ENCODE measurements at regions not wholly inside any gene's neighbourhood (a gene's known extent, or its start where the extent isn't known, plus 50 kb on each side); places are given as distances from the start of the nearest gene placed in this dataset.

DNA sequence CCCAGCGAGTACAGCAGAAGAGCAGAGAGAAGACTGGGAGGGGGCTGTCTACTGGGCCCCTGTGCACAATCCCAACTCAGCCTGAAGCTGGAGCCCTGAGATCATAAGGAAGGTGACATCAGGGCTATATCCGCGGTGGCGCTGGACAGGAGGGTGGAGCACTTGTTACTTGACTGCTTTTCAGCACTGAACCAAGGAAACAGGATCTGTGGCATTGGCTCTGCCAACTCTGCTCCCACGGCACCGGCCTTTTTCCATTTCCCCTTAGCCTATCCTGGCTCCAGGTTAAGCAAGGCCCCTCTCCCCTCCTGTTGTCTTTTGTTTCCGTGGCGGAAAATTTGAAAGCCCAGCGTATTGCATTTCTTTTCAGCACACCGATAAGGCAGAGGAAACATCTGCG, 125.0 kb upstream of the IRX3 start:
- peak; percentile 37 for ATAC-seq
- DNase-seq: peak in 2 of 3 donors; percentile 6 to 27
- H3K36me3 ChIP-seq (ENCODE audit: low read depth): no peaks in the 10 kb centered on the region
- H3K4me1 ChIP-seq (ENCODE audit: low read depth): no peaks in the 10 kb centered on the region
- intact Hi-C loops (cut with DNase I, micrococcal nuclease): no loop called here
- TF ChIP-seq, protein P1, sequence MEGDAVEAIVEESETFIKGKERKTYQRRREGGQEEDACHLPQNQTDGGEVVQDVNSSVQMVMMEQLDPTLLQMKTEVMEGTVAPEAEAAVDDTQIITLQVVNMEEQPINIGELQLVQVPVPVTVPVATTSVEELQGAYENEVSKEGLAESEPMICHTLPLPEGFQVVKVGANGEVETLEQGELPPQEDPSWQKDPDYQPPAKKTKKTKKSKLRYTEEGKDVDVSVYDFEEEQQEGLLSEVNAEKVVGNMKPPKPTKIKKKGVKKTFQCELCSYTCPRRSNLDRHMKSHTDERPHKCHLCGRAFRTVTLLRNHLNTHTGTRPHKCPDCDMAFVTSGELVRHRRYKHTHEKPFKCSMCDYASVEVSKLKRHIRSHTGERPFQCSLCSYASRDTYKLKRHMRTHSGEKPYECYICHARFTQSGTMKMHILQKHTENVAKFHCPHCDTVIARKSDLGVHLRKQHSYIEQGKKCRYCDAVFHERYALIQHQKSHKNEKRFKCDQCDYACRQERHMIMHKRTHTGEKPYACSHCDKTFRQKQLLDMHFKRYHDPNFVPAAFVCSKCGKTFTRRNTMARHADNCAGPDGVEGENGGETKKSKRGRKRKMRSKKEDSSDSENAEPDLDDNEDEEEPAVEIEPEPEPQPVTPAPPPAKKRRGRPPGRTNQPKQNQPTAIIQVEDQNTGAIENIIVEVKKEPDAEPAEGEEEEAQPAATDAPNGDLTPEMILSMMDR (IDR thresholded peaks at IDR 0.05): no peak
- no peaks in the 10 kb centered on the region for H3K9me3 ChIP-seq
- no peak overlapping the region for H3K4me3 ChIP-seq

- Histone ChIP-seq H3K36me3 (ENCODE audit: low read depth) (no peaks in the 10 kb centered on the region), H3K9me3 (no peaks in the 10 kb centered on the region), H3K4me1 (ENCODE audit: low read depth) (no peaks in the 10 kb centered on the region), H3K4me3 (no peak overlapping the region)
- DNase-seq (no peak), ATAC-seq (no peak)
- intact Hi-C loops (cut with DNase I, micrococcal nuclease): no loop called here
- TF ChIP-seq, protein P1 (IDR thresholded peaks at IDR 0.05): no peak
Measured at GRCh38 chr16:54409982-54410381, 123.4 kb upstream of the IRX3 start.

DNA sequence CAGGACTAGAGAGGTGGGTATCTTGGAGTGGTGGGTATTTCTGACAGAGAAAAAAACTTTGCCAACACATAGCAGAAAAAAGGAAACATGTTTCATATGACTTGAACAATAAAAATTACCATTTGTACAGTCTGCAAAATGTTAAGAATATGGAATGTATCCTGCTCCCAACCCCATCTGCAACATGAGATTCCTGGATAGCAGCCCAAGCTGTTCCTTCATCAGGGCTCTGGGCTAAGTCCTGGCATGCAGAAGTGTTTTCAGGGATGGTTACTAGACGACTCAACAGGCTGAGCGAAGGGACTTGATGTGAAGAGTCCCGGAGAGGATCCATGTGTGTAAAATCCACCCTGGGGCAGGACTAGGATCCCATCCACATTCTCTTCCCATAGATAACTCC, 121.0 kb upstream of the IRX3 start:
- H3K4me3 ChIP-seq: no peak overlapping the region
- H3K9me3 ChIP-seq: no peaks in the 10 kb centered on the region
- no peaks in the 10 kb centered on the region for H3K36me3 ChIP-seq (ENCODE audit: low read depth)
- ATAC-seq (no peak), DNase-seq (no peak)
- TF ChIP-seq, protein P1 (IDR thresholded peaks at IDR 0.05): no peak
- H3K4me1 ChIP-seq (ENCODE audit: low read depth): no peaks in the 10 kb centered on the region
- intact Hi-C loops (cut with DNase I, micrococcal nuclease): no loop called here

DNA sequence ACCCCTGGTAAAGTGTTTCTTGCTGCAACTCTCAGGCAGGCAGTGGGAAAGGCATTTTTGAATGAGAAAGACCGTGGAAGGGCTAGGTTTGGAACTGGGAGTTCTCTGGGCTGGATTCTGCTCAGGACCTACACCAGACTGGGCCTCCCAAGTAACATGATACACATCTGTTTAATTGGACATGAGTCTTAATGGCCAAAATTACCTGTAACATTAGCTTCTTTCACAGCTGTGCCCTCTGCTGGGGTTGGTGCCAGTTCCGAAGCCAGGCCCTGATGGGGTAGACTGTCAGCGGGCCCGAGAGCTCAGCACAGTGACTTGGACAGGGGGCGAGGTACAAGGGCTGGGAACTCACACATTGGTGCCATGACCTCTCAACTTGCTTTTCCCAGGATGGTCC, 118.9 kb upstream of the IRX3 start:
- no peaks in the 10 kb centered on the region for H3K4me1 ChIP-seq (ENCODE audit: low read depth)
- DNase-seq: no peak
- H3K4me3 ChIP-seq: no peak overlapping the region
- H3K36me3 ChIP-seq (ENCODE audit: low read depth): no peaks in the 10 kb centered on the region
- ATAC-seq: no peak
- TF ChIP-seq, protein P1 (IDR thresholded peaks at IDR 0.05): no peak
- intact Hi-C loops (cut with DNase I, micrococcal nuclease): no loop called here
- H3K9me3 ChIP-seq: no peaks in the 10 kb centered on the region

GRCh38 chr16:54403580-54403979, 117.0 kb upstream of the IRX3 start:
- no peak for DNase-seq
- no peak for ATAC-seq
- Histone ChIP-seq H3K4me1 (ENCODE audit: low read depth) (no peaks in the 10 kb centered on the region), H3K36me3 (ENCODE audit: low read depth) (no peaks in the 10 kb centered on the region), H3K9me3 (no peaks in the 10 kb centered on the region), H3K4me3 (no peak overlapping the region)
- intact Hi-C loops (cut with DNase I, micrococcal nuclease): no loop called here
- TF ChIP-seq, protein P1 (IDR thresholded peaks at IDR 0.05): no peak

GRCh38 chr16:54402873-54403272, 116.3 kb upstream of the IRX3 start:
- Histone ChIP-seq H3K36me3 (ENCODE audit: low read depth) (no peaks in the 10 kb centered on the region), H3K4me3 (no peak overlapping the region), H3K4me1 (ENCODE audit: low read depth) (no peaks in the 10 kb centered on the region), H3K9me3 (no peaks in the 10 kb centered on the region)
- ATAC-seq (no peak), DNase-seq (no peak)
- TF ChIP-seq, protein P1 (IDR thresholded peaks at IDR 0.05): no peak
- intact Hi-C loops (cut with DNase I, micrococcal nuclease): no loop called here
